ENCODE measurements at regions not wholly inside any gene's neighbourhood (a gene's known extent, or its start where the extent isn't known, plus 50 kb on each side); places are given as distances from the start of the nearest gene placed in this dataset.

DNA sequence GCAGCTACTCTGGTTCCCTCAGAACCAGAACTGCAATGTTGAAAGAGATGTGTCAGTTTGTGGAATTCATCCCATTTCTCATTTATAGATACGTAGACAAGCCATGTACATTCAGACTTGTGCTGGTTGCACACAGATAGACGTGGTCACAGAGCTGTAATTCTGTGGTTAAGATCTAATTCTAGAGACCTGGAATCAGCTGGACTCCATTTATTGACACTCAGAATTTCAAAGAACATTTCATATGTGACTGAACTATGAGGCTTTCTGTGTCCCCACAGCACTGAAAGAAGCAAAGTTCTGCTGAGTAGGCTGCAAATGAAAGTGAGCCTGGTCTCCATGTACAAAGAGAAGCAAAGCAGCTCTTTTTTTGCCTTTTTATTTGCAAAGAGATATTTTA, 220.2 kb upstream of the NAV3 start:
- TF ChIP-seq, protein P1, sequence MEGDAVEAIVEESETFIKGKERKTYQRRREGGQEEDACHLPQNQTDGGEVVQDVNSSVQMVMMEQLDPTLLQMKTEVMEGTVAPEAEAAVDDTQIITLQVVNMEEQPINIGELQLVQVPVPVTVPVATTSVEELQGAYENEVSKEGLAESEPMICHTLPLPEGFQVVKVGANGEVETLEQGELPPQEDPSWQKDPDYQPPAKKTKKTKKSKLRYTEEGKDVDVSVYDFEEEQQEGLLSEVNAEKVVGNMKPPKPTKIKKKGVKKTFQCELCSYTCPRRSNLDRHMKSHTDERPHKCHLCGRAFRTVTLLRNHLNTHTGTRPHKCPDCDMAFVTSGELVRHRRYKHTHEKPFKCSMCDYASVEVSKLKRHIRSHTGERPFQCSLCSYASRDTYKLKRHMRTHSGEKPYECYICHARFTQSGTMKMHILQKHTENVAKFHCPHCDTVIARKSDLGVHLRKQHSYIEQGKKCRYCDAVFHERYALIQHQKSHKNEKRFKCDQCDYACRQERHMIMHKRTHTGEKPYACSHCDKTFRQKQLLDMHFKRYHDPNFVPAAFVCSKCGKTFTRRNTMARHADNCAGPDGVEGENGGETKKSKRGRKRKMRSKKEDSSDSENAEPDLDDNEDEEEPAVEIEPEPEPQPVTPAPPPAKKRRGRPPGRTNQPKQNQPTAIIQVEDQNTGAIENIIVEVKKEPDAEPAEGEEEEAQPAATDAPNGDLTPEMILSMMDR (IDR thresholded peaks at IDR 0.05), result no peak
- TF ChIP-seq POLR2AphosphoS5 (IDR thresholded peaks at IDR 0.05; ENCODE audit: low read depth, low read length) (no peak), SIN3A (IDR thresholded peaks at IDR 0.05; ENCODE audit: borderline replicate concordance, insufficient read depth, low read depth, low read length) (no peak), REST (IDR thresholded peaks at IDR 0.05; ENCODE audit: insufficient read depth in 1 of 2, low read depth in 2 of 2, low read length in 1 of 2) (no peak), TCF7L2 (IDR thresholded peaks at IDR 0.05; ENCODE audit: low read depth, low read length) (no peak)

Measured in Panc1 (cell line).